ENCODE measurements at regions not wholly inside any gene's neighbourhood (a gene's known extent, or its start where the extent isn't known, plus 50 kb on each side); places are given as distances from the start of the nearest gene placed in this dataset.

GRCh38 chr7:81560708-81561107 lies 209.1 kb downstream of the HGF start:
- TF ChIP-seq SMC3 (IDR thresholded peaks at IDR 0.05): no peak
- TF ChIP-seq NFE2L2 (conservative IDR thresholded peaks at IDR 0.05; ENCODE audit: low read length): no peak
- no peak for TF ChIP-seq CTCF (IDR thresholded peaks at IDR 0.05)
- TF ChIP-seq POLR2A (IDR thresholded peaks at IDR 0.05; ENCODE audit: low read length): no peak
- TF ChIP-seq KDM1A (IDR thresholded peaks at IDR 0.05; ENCODE audit: low read depth): no peak
- no peak for TF ChIP-seq RCOR1 (IDR thresholded peaks at IDR 0.05; ENCODE audit: low read depth, low read length)
- no peak for TF ChIP-seq GATA3 (IDR thresholded peaks at IDR 0.05; ENCODE audit: borderline replicate concordance)
- TF ChIP-seq REST (IDR thresholded peaks at IDR 0.05): no peak
- no peak for TF ChIP-seq JUN (IDR thresholded peaks at IDR 0.05)
- no peak for TF ChIP-seq EHMT2 (IDR thresholded peaks at IDR 0.05; ENCODE audit: low read depth)
